GM12864 (cell line): ENCODE measurements at regions not wholly inside any gene's neighbourhood (a gene's known extent, or its start where the extent isn't known, plus 50 kb on each side); places are given as distances from the start of the nearest gene placed in this dataset.
"Not testable (repeated sequence)": the region's sequence is repeated elsewhere in the genome, so short reads cannot be mapped to it uniquely, and the experiment has no call there.

Experiments used
- DNase-seq: peaks from one replicate; pipeline ENCODE4 v3.0.0-alpha.2; 2011; ENCODE audit warnings: low read depth
- H3K4me3 ChIP-seq: 2 replicates; pipeline ENCODE4 v1.5.1; 2011; ENCODE audit warnings: mild to moderate bottlenecking, low read depth, low read length, control low read depth
- CTCF ChIP-seq: IDR thresholded peaks from 2 replicates; pipeline ENCODE4 v1.5.1; 2011; ENCODE audit warnings: low read depth, mild to moderate bottlenecking, moderate library complexity, low read length, control low read depth, inconsistent platforms; ENCODE audit errors: missing control alignments

- TF ChIP-seq CTCF: no peak
- DNase-seq: no peak
- H3K4me3 ChIP-seq: no peak overlapping the region
Observed at GRCh38 chr2:35160871-35161270, 1194.7 kb upstream of the CRIM1 start.

- DNase-seq: no peak
- no peak overlapping the region for H3K4me3 ChIP-seq
- TF ChIP-seq CTCF: no peak
Observed at GRCh38 chr2:35125871-35126270, 1229.7 kb upstream of the CRIM1 start.

- no peak overlapping the region for H3K4me3 ChIP-seq
- DNase-seq: no peak
- TF ChIP-seq CTCF: no peak
Observed at GRCh38 chr2:35125278-35125677, 1230.3 kb upstream of the CRIM1 start.

GRCh38 chr2:35116151-35116550 lies 1239.4 kb upstream of the CRIM1 start:
- TF ChIP-seq CTCF: no peak
- no peak for DNase-seq
- no peak overlapping the region for H3K4me3 ChIP-seq

- no peak for DNase-seq
Observed at GRCh38 chr2:35114765-35115164, 1240.8 kb upstream of the CRIM1 start.

GRCh38 chr2:35112367-35112766 lies 1243.2 kb upstream of the CRIM1 start:
- not testable (repeated sequence) for DNase-seq, H3K4me3 ChIP-seq

More at GRCh38 chr2:35114765-35115164, 1240.8 kb upstream of the CRIM1 start:
- no peak overlapping the region for H3K4me3 ChIP-seq
- no peak for TF ChIP-seq CTCF

- no peak for TF ChIP-seq CTCF
- no peak for DNase-seq
- H3K4me3 ChIP-seq: no peak overlapping the region
Observed at GRCh38 chr2:35104309-35104708, 1251.3 kb upstream of the CRIM1 start.

GRCh38 chr2:35099342-35099741 lies 1256.2 kb upstream of the CRIM1 start:
- no peak for DNase-seq
- H3K4me3 ChIP-seq: no peak overlapping the region
- no peak for TF ChIP-seq CTCF
